GM12878 (cell line): ENCODE measurements at regions not wholly inside any gene's neighbourhood (a gene's known extent, or its start where the extent isn't known, plus 50 kb on each side); places are given as distances from the start of the nearest gene placed in this dataset.

ENCODE experiments used
- ATF3 ChIP-seq: IDR thresholded peaks from 2 replicates; pipeline ENCODE4 v1.6.1; 2011; ENCODE audit warnings: low read depth, mild to moderate bottlenecking, low read length, moderate library complexity, borderline replicate concordance; ENCODE audit errors: extremely low read depth
- BCL11A ChIP-seq: IDR thresholded peaks from 2 replicates; pipeline ENCODE4 v1.6.1; 2011; ENCODE audit warnings: low read depth, low read length
- BCL3 ChIP-seq: IDR thresholded peaks from 2 replicates; pipeline ENCODE4 v1.6.1; 2011; ENCODE audit warnings: borderline replicate concordance, low read depth, mild to moderate bottlenecking, moderate library complexity, low read length; ENCODE audit not compliant: insufficient read depth, poor library complexity, severe bottlenecking
- CBX3 ChIP-seq: fragments of 200-600 bp; sonication (generic); IDR thresholded peaks from 2 replicates; pipeline ENCODE4 v1.6.1; 2016; ENCODE audit warnings: low read depth, borderline replicate concordance
- CHD2 ChIP-seq: IDR thresholded peaks from 2 replicates; pipeline ENCODE4 v1.6.1; 2011; ENCODE audit warnings: low read depth, low read length, improper control_type of control experiment, borderline replicate concordance
- CTCF ChIP-seq, 3 experiments: IDR thresholded peaks in 2 of 3; conservative IDR thresholded peaks in 1 of 3; 2 replicates each; pipeline ENCODE4 v1.5.1; 2011; ENCODE audit warnings: low read depth in 3 of 3, low read length in 3 of 3, mild to moderate bottlenecking in 3 of 3, control low read depth in 2 of 3, moderate library complexity in 2 of 3, inconsistent platforms in 1 of 3, mixed read lengths in 1 of 3; ENCODE audit not compliant: control insufficient read depth in 2 of 3, insufficient read depth in 1 of 3; ENCODE audit errors: extremely low read depth in 1 of 3
- EZH2 ChIP-seq: IDR thresholded peaks from 2 replicates; pipeline ENCODE4 v1.6.1; 2012; ENCODE audit warnings: low read depth, mild to moderate bottlenecking, control low read depth, inconsistent platforms, low read length, borderline replicate concordance; ENCODE audit not compliant: control insufficient read depth
- HSF1 ChIP-seq: fragments of 150-350 bp; IDR thresholded peaks from 2 replicates; pipeline ENCODE4 v1.6.1; 2014; ENCODE audit warnings: mild to moderate bottlenecking, low read depth, low read length
- LARP7 ChIP-seq: fragments of 450-650 bp; IDR thresholded peaks from 2 replicates; pipeline ENCODE4 v1.6.1; 2017; ENCODE audit warnings: mild to moderate bottlenecking
- SMAD1 ChIP-seq: fragments of 450-650 bp; IDR thresholded peaks from 2 replicates; pipeline ENCODE4 v1.6.1; 2018; ENCODE audit warnings: mild to moderate bottlenecking, low read depth; ENCODE audit not compliant: partially characterized antibody
- ZNF207 ChIP-seq: fragments of 450-650 bp; IDR thresholded peaks from 2 replicates; pipeline ENCODE4 v1.6.1; 2014; ENCODE audit warnings: antibody characterized with exemption, mild to moderate bottlenecking, borderline replicate concordance

- TF ChIP-seq BCL3 = no peak
- TF ChIP-seq LARP7 = no peak
- no peak for TF ChIP-seq ZNF207
- no peak for TF ChIP-seq CBX3
- no peak for TF ChIP-seq CHD2
- TF ChIP-seq HSF1 = no peak
- TF ChIP-seq BCL11A = no peak
- no peak for TF ChIP-seq SMAD1
- no peak for TF ChIP-seq ATF3
- no peak for TF ChIP-seq EZH2
- TF ChIP-seq CTCF (IDR thresholded peaks at IDR 0.05 in 2 of 3, conservative IDR thresholded peaks at IDR 0.05 in 1 of 3; ENCODE audit: control insufficient read depth in 2 of 3, extremely low read depth in 1 of 3, insufficient read depth in 1 of 3, low read depth in 3 of 3, low read length in 3 of 3) = no peak
These were observed 192.3 kb downstream of the AASDH start (continued) for GRCh38 chr4:56195025-56195424.
